ENCODE measurements at regions not wholly inside any gene's neighbourhood (a gene's known extent, or its start where the extent isn't known, plus 50 kb on each side); places are given as distances from the start of the nearest gene placed in this dataset.

DNA sequence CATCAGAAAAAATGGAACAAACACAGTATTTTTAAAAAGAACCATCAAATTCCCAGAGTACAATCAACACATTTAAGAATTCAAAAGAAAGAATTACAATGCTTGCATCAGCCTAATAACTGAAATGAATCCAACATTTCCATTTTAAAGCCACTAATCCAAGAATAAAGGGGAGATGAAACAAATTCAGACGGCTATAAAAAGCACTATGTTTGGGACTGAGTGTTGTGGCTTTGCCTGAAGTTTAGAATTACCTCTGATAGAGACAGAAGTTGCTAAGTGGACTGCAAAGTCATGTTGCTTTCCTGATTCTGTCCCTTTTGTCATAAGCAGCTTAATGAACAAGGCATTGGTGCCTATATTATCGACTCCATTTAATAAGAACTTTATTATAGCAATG is 135.4 kb upstream of the RGMB start:
- TF ChIP-seq, protein P1, sequence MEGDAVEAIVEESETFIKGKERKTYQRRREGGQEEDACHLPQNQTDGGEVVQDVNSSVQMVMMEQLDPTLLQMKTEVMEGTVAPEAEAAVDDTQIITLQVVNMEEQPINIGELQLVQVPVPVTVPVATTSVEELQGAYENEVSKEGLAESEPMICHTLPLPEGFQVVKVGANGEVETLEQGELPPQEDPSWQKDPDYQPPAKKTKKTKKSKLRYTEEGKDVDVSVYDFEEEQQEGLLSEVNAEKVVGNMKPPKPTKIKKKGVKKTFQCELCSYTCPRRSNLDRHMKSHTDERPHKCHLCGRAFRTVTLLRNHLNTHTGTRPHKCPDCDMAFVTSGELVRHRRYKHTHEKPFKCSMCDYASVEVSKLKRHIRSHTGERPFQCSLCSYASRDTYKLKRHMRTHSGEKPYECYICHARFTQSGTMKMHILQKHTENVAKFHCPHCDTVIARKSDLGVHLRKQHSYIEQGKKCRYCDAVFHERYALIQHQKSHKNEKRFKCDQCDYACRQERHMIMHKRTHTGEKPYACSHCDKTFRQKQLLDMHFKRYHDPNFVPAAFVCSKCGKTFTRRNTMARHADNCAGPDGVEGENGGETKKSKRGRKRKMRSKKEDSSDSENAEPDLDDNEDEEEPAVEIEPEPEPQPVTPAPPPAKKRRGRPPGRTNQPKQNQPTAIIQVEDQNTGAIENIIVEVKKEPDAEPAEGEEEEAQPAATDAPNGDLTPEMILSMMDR (conservative IDR thresholded peaks at IDR 0.05; ENCODE audit: low read depth, low read length): no peak
- TF ChIP-seq POLR2A (IDR thresholded peaks at IDR 0.05; ENCODE audit: low read depth, low read length) (no peak), MAFK (IDR thresholded peaks at IDR 0.05; ENCODE audit: low read depth, low read length) (no peak), SMC3 (IDR thresholded peaks at IDR 0.05; ENCODE audit: low read depth, low read length) (no peak), MXI1 (IDR thresholded peaks at IDR 0.05; ENCODE audit: borderline replicate concordance, low read depth, low read length) (no peak), CEBPB (IDR thresholded peaks at IDR 0.05; ENCODE audit: low read depth, low read length) (no peak)
- TF ChIP-seq, protein P2, sequence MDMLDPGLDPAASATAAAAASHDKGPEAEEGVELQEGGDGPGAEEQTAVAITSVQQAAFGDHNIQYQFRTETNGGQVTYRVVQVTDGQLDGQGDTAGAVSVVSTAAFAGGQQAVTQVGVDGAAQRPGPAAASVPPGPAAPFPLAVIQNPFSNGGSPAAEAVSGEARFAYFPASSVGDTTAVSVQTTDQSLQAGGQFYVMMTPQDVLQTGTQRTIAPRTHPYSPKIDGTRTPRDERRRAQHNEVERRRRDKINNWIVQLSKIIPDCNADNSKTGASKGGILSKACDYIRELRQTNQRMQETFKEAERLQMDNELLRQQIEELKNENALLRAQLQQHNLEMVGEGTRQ (IDR thresholded peaks at IDR 0.05; ENCODE audit: low read depth, low read length): no peak
